ENCODE measurements at regions not wholly inside any gene's neighbourhood (a gene's known extent, or its start where the extent isn't known, plus 50 kb on each side); places are given as distances from the start of the nearest gene placed in this dataset.
"Not testable (repeated sequence)": the region's sequence is repeated elsewhere in the genome, so short reads cannot be mapped to it uniquely, and the experiment has no call there.

- not testable (repeated sequence) for DNase-seq
Measured at GRCh38 chr7:119300341-119300740, 972.6 kb upstream of the KCND2 start.

GRCh38 chr7:119320316-119320715 lies 952.7 kb upstream of the KCND2 start:
- no peak for DNase-seq

DNA sequence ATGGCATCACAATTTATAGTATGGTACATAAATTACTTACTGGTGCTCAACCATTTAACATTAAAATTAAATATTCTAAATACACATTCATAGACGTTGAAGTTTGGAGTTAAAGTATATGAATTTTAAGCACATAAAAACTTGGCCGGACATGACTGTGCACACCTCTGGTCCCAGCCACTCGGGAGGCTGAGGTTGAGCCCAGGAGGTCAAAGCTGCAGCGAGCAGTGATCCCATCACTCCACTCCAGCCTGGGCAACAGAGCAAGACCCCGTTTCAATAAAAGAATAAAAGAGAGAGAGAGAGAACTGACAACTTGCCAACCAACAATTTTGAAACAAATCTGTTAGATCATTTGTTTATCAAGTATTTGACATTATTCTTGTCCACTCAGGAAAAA lies 943.3 kb upstream of the KCND2 start:
- no peak for DNase-seq

DNA sequence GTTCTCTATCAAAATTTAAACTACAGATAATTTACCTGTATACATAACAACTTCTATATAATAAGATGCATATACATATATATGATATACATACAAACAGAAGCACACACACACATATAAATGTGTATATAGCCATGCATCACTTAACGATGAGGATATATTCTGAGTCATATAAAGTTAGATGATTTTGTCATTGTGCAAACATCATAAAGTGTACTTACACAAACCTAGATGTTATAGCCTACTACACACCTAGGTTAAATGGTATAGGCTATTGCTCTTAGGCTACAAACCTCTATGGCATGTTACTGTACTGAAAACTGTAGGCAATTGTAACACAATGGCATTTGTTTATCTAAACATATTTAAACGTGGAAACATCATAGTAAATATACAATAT lies 937.6 kb upstream of the KCND2 start:
- no peak for DNase-seq

GRCh38 chr7:119341822-119342221 lies 931.2 kb upstream of the KCND2 start:
- DNase-seq: no peak

GRCh38 chr7:119343289-119343688 lies 929.7 kb upstream of the KCND2 start:
- DNase-seq: no peak

DNA sequence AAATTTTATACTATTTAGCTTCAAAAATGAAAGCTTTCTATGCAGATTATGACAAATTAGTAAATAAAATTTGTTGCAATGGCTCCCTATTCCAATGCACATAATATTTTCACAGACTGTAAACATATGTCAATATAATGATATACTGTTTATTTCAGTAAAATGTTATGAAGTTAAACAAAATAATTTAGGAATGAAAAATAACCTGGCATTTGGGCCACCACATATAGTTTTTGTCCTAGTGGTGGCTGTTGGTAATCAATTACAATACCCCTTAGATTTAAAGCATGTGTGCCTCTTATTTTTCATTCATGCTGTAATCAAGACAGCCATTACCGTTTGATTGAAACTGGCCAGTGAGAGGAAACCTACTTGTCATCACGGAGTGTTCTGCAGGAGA lies 928.5 kb upstream of the KCND2 start:
- no peak for DNase-seq

DNA sequence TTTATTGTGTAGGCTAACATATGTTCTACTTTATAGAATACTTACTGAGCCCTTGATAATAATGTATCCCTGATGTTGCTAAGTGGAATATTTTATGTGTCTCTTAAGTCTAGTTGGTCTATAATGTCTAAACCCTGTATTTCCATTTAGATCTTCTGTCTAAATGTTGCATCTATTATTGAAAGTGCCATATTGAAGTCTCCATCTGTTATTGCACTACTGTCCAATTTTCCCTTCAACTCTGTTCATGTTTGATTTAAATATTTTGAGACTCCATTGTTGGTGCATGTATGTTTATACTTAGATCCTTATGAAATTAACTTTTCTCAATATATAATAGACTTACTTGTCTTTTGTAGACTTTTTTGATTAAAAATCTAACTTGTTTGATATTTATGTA lies 924.5 kb upstream of the KCND2 start:
- no peak for DNase-seq

DNA sequence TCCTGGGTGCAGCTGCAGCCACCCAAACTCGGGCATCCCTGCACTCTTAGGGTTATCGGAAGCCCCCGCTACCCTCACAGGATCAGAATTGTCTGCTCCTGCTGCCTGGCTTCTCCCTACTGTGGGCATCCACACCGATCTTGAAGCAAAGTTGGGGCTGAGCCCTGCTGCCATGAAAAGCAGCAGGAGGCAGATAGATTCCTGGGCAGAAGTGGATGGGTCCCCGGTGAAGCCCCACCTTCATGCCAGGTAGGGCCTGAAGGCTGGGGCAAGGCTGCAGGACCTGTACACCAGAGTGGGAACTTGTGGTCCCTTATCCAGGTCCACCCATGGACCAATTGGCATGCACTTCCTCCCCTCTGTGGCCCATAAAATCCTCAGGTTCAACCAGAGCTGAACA lies 922.6 kb upstream of the KCND2 start:
- no peak for DNase-seq

DNA sequence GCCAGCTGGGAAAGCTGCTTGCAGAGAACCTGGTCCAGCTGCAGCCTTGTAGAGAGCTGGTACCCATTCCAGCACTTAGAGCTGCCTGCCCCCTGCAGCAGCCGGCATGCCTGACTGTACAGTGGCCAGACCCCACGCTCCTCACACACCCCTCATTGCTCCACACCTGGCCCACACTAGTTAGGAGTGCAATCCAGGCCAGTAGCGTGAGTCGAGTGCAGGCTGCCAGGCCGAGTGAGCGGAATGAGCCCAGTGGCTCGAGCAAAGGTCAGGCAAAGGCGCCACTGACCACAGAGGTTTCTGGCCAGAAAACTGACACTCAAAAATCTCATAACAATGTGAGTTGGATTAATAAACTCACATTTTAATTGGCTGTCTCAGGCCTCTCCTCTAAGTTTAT lies 921.7 kb upstream of the KCND2 start:
- no peak for DNase-seq

- DNase-seq: no peak
Measured at GRCh38 chr7:119374436-119374835, 898.5 kb upstream of the KCND2 start.

- DNase-seq: no peak
Measured at GRCh38 chr7:119377861-119378260, 895.1 kb upstream of the KCND2 start.

DNA sequence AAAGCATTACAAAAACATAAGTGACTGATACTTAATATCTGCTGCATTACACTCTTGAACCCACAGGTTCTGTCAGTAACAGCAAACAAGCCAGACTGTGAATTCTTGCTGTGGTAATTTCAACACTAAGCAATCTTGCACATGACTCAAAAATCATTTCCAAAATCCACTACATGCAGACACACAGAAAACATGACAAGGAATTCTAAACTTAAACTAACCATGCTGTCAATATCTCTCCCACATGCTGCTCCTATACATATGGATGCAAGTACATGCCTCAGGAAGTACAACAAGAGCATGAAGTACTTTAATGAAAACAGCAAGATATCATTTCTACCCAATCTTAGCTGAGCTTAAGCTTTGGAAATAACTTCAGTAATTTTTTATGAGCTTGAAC lies 890.2 kb upstream of the KCND2 start:
- DNase-seq: no peak

DNA sequence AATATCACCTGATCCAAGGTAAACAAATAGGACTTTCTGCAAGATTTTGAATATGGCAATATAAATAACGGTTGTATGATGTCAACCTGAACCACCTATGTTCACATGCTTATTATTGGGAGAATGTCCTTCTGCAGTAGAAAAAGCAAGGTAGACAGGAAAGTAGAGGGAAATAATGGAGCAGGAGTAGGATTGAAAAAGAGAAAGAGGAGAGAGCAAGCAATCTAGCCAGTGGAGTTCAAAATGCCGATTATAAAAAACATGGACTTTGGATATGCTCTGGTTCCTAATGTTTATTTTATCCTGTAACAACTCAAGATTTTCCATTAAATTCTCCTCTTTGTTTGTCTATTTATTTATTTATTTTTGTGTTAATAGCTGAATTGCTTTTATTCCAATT lies 878.0 kb upstream of the KCND2 start:
- DNase-seq: no peak

DNA sequence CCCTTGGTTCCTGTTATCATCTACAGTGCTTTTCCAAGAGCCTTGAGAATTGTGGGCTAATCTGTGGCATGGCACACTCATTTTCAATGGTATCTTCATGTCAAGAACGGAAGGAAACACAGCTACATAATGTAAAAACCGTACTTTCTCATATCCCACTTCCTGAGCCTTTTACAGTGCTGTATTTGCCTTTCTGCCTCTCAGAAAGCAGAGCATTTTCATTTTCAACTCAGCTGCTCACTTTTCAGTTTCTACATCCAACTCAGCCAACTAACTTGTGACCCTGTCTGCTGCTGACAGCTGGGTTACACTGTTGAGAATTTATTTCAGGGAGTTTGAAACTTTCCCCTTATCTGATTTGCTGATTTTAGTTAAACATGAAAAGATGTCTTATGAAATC lies 875.8 kb upstream of the KCND2 start:
- DNase-seq: no peak

DNA sequence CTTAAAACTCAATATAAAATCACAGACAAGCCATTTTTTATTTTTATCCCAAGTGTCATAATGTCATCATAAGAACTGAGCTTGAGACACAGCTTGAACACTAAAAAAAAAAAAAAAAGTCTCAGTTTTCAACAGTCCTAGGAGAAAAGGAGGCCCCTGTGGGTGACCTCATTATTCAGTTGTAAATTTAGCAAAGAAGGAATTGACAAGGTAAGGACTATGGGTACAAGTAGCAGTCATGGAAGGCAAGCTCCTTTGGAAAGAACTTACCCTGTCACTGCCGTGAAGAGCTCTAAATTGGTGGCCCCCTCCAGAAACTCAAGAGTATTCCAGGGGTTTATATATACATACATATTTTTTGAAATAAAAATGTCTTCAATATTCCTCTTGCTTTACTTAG lies 864.4 kb upstream of the KCND2 start:
- no peak for DNase-seq

GRCh38 chr7:119413314-119413805 lies 859.6 kb upstream of the KCND2 start:
- DNase-seq: no peak

DNA sequence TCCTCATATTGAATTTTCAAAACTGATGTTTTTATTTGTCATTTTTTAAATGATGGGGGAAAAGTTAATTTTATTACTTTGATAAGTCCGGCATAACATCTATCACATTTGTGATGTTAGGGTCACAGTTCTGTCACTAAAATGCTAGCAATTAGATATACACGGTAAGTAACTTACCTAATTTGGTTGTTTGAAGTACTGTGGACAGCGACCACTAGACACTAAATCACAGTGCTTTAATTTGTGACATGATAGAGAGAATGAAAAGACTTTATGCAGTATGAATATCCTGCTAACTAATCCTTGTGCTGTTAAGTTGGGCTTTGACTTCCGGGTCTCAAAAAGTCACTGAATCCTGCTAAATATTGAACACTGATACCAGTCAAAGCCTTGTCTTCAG lies 857.3 kb upstream of the KCND2 start:
- DNase-seq: no peak

GRCh38 chr7:119421657-119422056 lies 851.3 kb upstream of the KCND2 start:
- no peak for DNase-seq

DNA sequence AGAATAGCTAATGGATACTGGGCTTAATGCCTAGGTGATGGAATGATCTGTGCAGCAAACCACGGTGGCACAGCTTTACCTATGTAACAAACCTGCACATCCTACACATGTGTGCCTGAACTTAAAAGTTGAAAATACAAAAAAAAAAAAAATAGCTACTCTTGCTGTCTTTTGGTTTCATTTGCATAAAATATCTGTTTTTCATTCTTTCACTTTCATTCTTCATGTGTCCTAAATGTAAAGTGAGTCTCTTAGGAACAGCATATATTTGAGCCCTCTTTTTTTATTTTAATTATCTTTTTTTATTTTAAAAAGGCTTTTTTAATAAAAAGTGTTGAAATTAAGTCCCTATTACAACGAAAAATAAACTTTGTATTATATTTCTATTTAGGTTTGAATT lies 836.1 kb upstream of the KCND2 start:
- no peak for DNase-seq

GRCh38 chr7:119438315-119438714 lies 834.7 kb upstream of the KCND2 start:
- DNase-seq: no peak

GRCh38 chr7:119439192-119439591 lies 833.8 kb upstream of the KCND2 start:
- DNase-seq: no peak

GRCh38 chr7:119452401-119452800 lies 820.6 kb upstream of the KCND2 start:
- no peak for DNase-seq

- no peak for DNase-seq
Measured at GRCh38 chr7:119465798-119466305, 807.1 kb upstream of the KCND2 start.

GRCh38 chr7:119472408-119473038 lies 800.5 kb upstream of the KCND2 start:
- DNase-seq: no peak

Data from suppressor macrophage treated with lipopolysaccharide for 4 hours (primary cell).